ENCODE measurements at regions not wholly inside any gene's neighbourhood (a gene's known extent, or its start where the extent isn't known, plus 50 kb on each side); places are given as distances from the start of the nearest gene placed in this dataset.

- TF ChIP-seq CTCF (IDR thresholded peaks at IDR 0.05; ENCODE audit: low read depth, low read length): no peak
- POLR2A ChIA-PET: no interaction called here
- Histone ChIP-seq H3K27me3 (ENCODE audit: control insufficient read depth, insufficient read depth, low read length) (no peaks in the 10 kb centered on the region), H3K9me3 (ENCODE audit: control insufficient read depth, insufficient read depth, low read length) (peaks cover 70% of the 10 kb centered on the region), H3K4me3 (ENCODE audit: low read depth, low read length) (no peak overlapping the region), H3K27ac (ENCODE audit: low read depth, low read length) (no peak overlapping the region)
- CTCF ChIA-PET: no interaction called here
- DNase-seq (ENCODE audit: low read depth, low spot score): no peak
Measured at GRCh38 chr15:93417631-93418030, 328.6 kb upstream of the RGMA start.

- no peaks in the 10 kb centered on the region for H3K27me3 ChIP-seq (ENCODE audit: control insufficient read depth, insufficient read depth, low read length)
- peaks cover 67% of the 10 kb centered on the region for H3K9me3 ChIP-seq (ENCODE audit: control insufficient read depth, insufficient read depth, low read length)
- DNase-seq (ENCODE audit: low read depth, low spot score): no peak
- ChIA-PET CTCF (no interaction called here), POLR2A (no interaction called here)
- no peak for TF ChIP-seq CTCF (IDR thresholded peaks at IDR 0.05; ENCODE audit: low read depth, low read length)
- H3K27ac ChIP-seq (ENCODE audit: low read depth, low read length): no peak overlapping the region
- no peak overlapping the region for H3K4me3 ChIP-seq (ENCODE audit: low read depth, low read length)
Measured at GRCh38 chr15:93417156-93417555, 328.1 kb upstream of the RGMA start.

DNA sequence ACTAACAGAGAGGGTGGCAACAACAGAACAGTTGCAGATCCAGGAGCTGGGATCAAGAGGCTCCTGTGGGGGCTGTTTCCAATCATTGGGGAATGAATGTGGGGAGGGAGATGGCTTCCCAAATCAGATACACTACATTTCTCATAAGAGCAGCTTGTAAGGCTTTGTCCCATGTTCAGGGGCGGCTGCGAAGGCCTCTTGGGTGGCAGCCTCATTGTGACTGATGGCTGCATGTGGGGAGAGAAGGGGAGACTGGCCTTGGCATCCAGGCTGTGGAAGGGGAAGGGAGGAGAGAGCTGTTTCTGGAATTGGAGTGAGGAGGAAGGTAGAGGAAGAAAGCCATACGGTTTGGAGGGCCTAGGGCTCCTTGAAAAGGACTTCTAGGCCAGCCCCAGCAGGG lies 326.6 kb upstream of the RGMA start:
- Histone ChIP-seq H3K27ac (ENCODE audit: low read depth, low read length) (no peak overlapping the region), H3K27me3 (ENCODE audit: control insufficient read depth, insufficient read depth, low read length) (no peaks in the 10 kb centered on the region), H3K9me3 (ENCODE audit: control insufficient read depth, insufficient read depth, low read length) (peaks cover 68% of the 10 kb centered on the region), H3K4me3 (ENCODE audit: low read depth, low read length) (no peak overlapping the region)
- CTCF ChIA-PET: no interaction called here
- no peak for DNase-seq (ENCODE audit: low read depth, low spot score)
- POLR2A ChIA-PET: no interaction called here
- TF ChIP-seq CTCF (IDR thresholded peaks at IDR 0.05; ENCODE audit: low read depth, low read length): no peak

DNA sequence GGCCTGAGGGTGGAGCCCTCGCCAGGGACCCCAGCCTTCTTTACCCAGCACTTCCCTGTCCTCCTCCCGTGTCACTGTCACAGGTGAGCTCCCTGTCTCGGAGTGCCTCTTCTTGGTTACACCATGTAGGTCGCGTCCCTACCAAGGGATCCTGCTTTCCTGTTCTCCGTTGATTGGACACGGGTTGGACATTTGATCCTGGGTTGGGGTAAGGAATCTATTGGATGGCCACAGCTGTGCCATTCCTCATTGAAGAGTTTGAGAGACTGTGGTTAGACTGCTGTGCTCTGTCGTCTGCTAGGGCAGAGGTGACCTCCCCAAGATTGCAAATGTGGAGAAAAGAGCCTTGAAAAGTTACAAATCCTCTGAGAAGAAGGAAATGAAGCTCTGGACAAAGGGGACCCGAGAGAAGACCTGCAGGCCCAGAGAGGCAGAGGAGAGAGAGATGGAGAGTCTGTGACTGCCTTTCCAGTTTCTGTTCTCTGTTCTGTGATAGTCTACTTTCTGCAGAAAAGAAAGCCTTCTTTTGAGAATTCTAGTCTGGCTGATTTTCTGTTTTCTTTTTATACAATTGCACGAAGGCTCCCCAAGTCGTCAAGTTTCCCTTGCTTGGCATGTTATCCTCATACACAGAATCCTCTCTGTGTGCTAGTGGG lies 325.7 kb upstream of the RGMA start:
- Histone ChIP-seq H3K4me3 (ENCODE audit: low read depth, low read length) (no peak overlapping the region), H3K9me3 (ENCODE audit: control insufficient read depth, insufficient read depth, low read length) (peaks cover 62% of the 10 kb centered on the region), H3K27ac (ENCODE audit: low read depth, low read length) (no peak overlapping the region), H3K27me3 (ENCODE audit: control insufficient read depth, insufficient read depth, low read length) (no peaks in the 10 kb centered on the region)
- no peak for DNase-seq (ENCODE audit: low read depth, low spot score)
- no peak for TF ChIP-seq CTCF (IDR thresholded peaks at IDR 0.05; ENCODE audit: low read depth, low read length)
- POLR2A ChIA-PET: no interaction called here
- CTCF ChIA-PET: no interaction called here

- POLR2A ChIA-PET: no interaction called here
- no peak overlapping the region for H3K4me3 ChIP-seq (ENCODE audit: low read depth, low read length)
- no peak for TF ChIP-seq CTCF (IDR thresholded peaks at IDR 0.05; ENCODE audit: low read depth, low read length)
- peaks cover 62% of the 10 kb centered on the region for H3K9me3 ChIP-seq (ENCODE audit: control insufficient read depth, insufficient read depth, low read length)
- no peak for DNase-seq (ENCODE audit: low read depth, low spot score)
- H3K27ac ChIP-seq (ENCODE audit: low read depth, low read length): no peak overlapping the region
- CTCF ChIA-PET: no interaction called here
- H3K27me3 ChIP-seq (ENCODE audit: control insufficient read depth, insufficient read depth, low read length): no peaks in the 10 kb centered on the region
Measured at GRCh38 chr15:93413745-93414144, 324.7 kb upstream of the RGMA start.

Data from AG04450 (cell line).